Fibroblast of skin of right biceps (primary cell): ENCODE measurements at regions not wholly inside any gene's neighbourhood (a gene's known extent, or its start where the extent isn't known, plus 50 kb on each side); places are given as distances from the start of the nearest gene placed in this dataset.

ENCODE experiments used
- DNase-seq: peaks from one replicate; pipeline ENCODE4 v3.0.0-alpha.2; 2013

GRCh38 chr1:5765997-5766913 lies 226.0 kb downstream of the NPHP4 start:
- DNase-seq, result no peak

GRCh38 chr1:5765483-5765882 lies 226.7 kb downstream of the NPHP4 start:
- DNase-seq, result no peak

GRCh38 chr1:5764959-5765358 lies 227.3 kb downstream of the NPHP4 start:
- DNase-seq, result no peak

DNA sequence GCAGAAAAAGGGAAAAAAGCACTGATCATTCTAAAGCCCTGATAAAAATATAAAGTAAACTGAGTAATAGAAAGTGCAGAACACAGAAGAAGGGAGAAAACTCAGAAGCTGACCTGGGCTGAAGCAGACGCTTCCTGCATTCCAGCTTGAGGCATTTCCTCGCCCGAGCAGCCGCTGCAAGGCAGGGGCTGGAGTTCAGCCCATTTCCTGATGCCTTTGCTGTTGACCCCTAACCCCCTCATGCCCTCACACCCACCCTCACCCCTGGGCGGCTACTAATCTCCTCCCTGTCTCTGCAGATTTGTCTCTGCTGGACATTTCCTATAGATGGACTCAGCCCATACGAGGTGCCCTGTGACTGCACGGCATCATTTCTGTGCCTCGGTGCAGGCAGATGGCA lies 227.8 kb downstream of the NPHP4 start:
- DNase-seq, result no peak

GRCh38 chr1:5763696-5764370 lies 228.4 kb downstream of the NPHP4 start:
- no peak for DNase-seq

DNA sequence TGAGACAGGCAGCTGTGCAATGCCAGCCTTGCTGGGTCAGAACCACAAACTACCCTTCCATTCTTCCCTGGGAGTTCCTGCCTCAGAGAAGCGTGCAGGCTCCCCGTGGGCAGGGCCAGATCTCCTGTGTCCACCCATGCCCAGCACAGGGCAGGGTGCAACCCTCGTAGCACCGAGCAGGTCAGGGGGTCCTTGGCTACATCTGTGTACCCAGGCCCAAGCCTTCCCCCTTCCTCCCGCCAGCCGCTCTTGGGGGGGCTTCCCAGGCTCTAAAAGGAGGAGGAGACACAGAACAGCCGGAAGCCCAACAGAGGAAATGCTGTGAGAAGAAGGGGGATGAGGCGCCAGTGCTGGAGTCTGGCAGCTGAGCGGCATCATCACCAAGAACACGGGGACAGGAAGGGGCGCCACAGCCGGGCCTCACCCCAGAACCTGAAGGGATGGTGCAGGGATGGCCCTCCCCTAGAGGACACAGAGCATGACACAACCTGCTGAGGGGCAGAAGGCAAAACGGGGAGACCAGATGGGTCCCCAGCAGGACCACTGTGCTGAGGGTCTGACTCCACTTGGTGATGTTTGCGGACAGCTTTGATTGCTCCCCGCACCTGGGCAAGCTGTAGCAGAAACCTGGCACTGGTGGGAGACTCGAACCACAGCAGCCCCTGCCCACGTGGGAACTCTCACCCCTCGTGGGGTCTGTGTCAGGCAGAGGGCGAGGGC lies 233.2 kb downstream of the NPHP4 start:
- no peak for DNase-seq

GRCh38 chr1:5758000-5758858 lies 234.0 kb downstream of the NPHP4 start:
- no peak for DNase-seq

- no peak for DNase-seq
Measured at GRCh38 chr1:5757187-5757805, 234.9 kb downstream of the NPHP4 start.

- no peak for DNase-seq
Measured at GRCh38 chr1:5756434-5757186, 235.6 kb downstream of the NPHP4 start.

GRCh38 chr1:5755552-5756125 lies 236.6 kb downstream of the NPHP4 start:
- DNase-seq, result no peak

- DNase-seq, result no peak
Measured at GRCh38 chr1:5754817-5755551, 237.2 kb downstream of the NPHP4 start.

- no peak for DNase-seq
Measured at GRCh38 chr1:5753549-5754421, 238.4 kb downstream of the NPHP4 start.

GRCh38 chr1:5752746-5753548 lies 239.3 kb downstream of the NPHP4 start:
- no peak for DNase-seq

GRCh38 chr1:5751833-5752745 lies 240.1 kb downstream of the NPHP4 start:
- DNase-seq, result no peak

DNA sequence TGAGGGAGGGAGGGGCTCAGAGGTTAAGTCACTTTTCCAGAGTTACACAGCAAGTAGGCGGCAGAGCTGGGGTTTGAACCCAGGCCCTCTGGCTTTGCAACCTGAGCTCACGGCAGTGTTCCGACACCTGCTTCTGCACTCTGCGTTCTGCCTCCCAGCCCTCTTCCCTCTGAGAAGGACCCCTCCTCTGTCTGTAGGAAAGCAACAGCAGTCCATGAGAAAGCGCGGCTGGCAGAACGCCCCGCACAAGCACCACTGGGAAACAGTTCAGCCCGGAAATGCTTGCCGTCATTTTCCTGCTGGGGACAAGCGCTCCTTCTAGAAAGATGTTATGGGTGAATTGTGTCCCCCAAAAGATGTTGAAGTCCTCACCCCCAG lies 241.1 kb downstream of the NPHP4 start:
- no peak for DNase-seq

DNA sequence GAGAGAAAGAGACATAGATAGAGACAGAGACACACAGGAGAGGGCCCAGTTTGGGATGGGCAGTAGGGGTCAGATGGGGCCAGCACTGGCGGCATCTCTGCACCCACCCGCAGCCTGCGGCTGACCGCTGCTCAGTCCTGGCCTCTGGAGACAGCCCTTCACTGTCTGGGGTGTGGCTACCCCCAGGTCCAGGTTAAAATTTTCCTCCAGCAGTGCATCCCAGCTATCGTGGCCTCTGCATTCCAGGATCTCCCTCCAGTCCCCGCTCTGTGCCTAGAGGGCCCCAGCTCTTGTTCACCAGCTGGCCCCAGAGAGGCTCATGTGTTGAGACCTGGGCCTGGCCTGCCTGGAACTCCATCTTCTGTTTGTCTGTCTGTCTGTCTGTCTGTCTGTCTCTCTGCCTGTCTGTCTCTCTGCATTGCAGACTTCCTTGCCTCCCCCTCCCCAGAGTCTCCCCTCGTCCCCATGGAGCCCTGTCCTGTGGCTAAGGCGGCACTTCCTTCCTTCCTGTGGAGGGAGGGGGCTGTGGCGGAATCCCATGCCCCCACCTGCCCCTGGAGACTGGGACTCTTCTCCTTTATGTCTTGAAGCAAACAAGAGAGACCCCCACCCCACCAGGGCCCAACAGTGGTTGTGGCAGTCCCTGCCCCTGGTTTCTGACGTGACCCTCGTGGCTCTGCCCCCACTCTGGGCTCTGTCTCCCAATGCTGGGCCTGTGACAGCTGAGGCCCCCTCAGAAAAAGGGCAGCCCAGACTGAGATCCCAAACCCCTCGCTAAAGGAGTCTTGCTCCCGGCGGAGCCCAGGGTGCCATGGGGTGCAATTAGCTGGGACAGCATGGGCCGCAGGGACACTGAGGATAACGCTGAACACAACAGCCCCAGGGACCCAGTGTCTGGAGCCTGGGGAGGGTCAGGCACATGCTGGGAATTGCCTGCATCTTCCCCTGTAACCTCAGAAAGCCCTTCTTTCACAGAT lies 241.8 kb downstream of the NPHP4 start:
- DNase-seq, result no peak
